ENCODE measurements at regions not wholly inside any gene's neighbourhood (a gene's known extent, or its start where the extent isn't known, plus 50 kb on each side); places are given as distances from the start of the nearest gene placed in this dataset.

DNA sequence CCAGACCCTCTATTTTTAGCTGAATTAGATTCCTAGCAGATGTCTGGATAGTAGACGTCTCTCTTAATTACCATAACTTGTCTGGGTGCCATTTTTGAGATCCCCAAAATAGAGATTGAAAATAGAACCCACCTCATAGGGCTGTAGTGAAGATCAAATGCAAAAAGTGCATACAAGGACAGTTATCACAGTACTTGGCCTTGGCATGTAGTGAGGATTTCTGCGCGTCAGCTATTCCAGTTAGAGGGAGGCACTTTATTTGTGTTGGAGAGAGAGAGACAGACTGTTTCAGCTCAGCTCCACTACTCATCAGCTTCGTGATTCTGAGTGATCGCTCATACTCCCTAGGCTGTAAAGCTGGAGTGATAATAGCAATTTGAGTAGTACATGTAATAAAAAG is 59.6 kb upstream of the CDH13 start:
- DNase-seq (ENCODE audit: low read depth in 3 of 3) = no peak

DNA sequence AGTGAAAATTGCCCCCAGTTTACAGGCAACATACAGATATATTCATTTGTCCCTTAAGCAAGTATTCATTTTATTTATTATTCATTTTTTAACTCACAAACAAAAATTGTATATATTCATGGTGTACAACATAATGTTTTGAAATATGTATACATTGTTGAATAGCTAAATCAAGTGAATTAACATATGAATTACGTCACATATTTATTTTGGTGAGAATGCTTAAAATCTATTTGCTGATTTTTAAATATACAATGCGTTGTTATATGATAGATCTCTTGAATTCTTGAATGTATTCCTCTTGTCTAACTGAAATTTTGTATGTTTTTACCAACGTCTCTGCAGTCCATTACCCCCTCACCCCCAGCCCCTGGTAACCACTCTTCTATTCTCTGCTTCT is 63.4 kb upstream of the CDH13 start:
- no peak for DNase-seq (ENCODE audit: low read depth in 3 of 3)

DNA sequence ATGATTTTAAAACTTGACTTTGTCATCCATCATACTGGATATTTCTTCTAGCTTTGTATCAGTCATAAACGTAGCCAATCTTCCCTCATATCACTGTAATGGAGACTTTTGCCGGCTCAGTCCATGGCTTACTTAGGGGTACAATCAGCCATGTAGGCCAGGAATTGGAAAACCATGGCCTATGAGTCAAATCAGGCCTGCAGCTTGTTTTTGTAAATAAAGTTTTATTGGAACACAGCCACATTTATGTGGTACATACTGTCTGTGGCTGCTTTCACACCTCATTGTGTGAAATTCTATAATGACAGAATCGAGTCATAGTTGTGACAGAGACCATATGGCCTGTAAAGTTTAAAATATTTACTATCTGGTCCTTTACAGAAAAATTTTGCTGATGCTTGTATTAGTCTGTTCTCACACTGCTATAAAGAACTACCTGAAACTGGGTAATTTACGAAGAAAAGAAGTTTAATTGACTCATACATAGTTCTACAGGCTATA is 64.5 kb upstream of the CDH13 start:
- DNase-seq (ENCODE audit: low read depth in 3 of 3) = no peak

DNA sequence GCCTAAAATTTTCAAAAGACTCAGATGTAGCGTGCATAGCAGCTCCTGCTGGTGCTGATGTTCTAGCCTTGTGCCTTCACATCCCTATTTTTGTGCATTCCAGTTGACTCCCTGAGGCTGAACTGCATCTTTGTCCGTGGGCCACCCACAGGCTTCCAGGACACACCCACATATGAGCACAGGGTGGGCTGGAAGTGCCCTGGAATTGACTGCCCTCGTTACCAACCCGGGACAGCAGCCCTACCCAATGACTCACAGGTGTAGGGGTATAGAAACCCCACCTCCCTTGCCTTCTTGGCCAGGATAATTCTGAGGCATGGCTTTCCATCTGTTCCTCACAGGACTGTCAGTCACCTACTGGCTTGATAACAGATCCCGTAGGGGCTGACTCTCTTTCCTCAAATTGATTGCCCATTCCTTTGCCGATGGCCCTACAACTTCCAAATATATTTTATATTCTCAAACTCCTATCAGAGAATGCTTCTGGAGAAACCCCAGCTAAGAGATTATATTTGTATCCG is 65.9 kb upstream of the CDH13 start:
- DNase-seq (ENCODE audit: low read depth in 3 of 3) = no peak

DNA sequence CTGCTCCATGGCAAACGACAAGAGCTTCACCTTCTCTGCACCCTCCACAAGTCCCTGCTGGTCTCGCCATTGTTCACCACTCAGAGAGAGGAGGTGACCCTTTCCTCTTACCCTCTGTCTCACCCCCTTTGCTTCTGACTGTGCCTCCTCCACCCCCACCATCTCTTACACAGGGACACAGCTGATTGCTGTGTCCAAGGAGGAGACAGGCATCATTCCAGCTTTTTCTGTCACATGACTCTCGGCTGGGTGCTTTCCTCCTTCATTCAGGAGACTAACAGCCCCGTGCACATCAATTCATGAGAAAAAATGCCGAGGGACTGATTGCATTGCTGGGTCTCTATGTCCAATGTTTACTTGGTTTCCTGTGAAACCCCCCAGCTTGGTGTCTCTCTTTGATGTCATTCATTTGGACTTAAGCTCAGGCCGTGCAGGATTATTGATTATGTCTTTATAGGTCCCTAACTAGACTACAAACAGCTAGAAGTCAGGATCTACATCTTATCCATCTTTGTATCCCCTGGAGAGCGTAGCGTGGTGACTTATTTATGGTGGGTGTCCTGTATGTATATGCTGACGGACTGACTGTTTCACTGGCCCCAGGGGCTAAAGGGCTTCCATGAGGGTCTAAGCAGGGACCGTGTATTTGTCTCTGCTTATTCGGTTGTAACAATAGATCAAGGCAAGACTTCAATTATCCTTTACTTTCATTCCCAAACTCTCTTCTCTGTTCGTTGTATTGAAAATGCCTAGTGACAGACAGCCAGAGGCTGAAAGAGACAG is 82.2 kb upstream of the CDH13 start:
- no peak for DNase-seq (ENCODE audit: low read depth in 3 of 3)

DNA sequence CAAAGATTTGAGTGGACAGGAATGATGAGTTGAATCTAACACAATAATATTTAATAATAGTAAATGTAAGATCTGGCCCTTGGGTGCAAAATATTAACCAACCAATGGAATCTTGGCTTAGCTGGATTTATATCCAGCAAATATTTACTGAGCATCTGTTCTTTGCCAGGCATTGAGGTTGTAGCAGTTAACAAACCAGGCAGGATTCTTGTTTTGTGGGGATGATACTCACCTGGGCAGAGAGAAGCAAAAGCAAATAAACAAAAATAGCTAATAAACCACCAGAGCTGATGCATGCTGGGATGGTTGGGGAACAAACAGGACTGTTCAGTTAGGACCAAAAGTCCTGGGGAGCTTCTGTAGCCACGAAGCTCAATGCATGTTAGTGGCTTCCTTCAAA is 84.1 kb upstream of the CDH13 start:
- no peak for DNase-seq (ENCODE audit: low read depth in 3 of 3)

DNA sequence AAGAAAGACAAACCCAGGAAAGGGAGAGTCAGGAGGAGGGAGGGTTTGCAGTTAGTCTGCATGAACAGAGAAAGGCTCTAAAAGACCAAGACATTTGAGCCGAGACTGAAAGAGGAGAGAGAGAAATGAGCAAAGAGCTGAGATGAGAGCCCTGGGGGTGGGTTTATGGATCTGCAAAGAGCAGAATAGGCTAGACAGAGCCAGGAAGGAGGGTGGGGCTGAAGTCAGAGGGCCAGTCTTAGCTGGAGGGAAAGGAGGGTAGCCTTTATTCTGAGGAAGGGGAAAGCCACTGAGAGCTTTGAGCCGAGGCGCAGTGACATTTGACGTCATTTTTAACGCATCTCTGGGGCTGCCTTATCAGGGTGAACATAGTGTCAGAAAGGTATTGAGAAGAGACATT is 85.7 kb upstream of the CDH13 start:
- DNase-seq (ENCODE audit: low read depth in 3 of 3) = no peak

DNA sequence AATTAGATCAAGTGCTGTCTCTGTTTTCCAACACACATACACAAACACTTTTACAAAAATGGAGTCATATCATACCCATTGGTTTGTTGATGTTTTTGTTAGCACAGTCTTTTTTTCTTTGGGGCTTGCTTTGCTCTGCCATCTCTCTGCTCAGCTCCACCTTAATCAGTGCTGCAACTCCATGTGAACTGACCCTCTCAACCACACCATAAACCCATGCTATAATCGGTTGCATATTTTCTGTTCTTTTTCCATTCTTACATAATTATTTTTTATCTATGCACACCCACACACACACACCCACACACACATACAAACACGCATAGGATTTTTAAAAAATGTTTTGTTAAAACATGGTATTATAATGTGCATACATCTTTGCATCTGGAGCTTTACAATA is 91.0 kb upstream of the CDH13 start:
- no peak for DNase-seq (ENCODE audit: low read depth in 3 of 3)

DNA sequence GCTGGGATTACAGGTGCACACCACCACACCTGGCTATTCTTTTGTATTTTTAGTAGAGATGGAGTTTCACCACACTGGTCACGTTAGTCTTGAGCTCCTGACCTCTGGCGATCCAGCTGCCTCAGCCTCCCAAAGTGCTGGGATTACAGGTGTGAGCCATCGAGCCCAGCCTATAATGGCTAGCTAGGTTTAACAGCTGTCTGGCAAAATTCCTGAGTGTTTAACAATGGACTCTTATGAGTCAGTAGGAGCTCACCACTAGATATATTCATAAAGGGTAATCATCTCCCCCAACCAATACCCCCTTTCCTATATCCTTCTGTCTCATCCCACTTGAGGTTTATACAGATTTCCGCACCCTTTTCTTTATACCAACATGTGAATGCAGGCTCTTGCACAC is 91.5 kb upstream of the CDH13 start:
- no peak for DNase-seq (ENCODE audit: low read depth in 3 of 3)

DNA sequence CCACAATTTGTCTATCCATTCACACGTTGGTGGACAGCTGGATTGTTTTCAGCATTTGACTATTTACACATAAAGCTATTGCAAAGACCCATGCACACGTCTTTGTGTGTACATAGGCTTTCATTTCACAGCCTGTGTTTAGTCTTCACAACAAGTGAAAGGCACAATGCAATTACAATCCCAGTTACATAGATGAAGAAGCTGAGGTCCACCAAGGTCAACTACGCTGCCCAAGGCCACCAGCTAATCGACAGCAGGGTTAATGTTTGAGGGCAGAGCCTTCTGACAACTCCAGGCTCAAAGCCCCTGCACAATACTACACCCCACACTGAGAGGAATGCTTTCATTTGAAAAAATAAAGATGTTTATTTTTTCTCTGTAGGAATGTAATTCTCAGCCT is 93.6 kb upstream of the CDH13 start:
- no peak for DNase-seq (ENCODE audit: low read depth in 3 of 3)

DNA sequence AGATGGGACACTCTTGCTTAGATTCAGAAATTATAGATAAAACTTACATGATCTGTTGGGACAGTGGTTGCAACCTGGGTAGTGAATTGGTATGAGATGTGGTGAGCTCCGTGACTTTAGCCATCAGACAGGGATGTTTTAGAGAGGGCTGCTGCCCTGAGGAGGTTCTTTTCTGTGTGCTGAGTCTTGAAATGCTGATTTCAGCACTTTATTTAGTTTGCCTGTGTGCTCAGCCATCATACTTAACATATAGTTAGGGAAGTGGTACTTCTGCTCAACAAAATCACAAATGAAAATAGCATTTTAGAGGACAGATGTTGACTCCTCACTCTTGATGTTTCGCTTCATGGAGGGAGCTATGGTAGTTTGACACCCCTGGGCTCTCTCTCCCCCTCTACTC is 95.9 kb upstream of the CDH13 start:
- no peak for DNase-seq (ENCODE audit: low read depth in 3 of 3)

DNA sequence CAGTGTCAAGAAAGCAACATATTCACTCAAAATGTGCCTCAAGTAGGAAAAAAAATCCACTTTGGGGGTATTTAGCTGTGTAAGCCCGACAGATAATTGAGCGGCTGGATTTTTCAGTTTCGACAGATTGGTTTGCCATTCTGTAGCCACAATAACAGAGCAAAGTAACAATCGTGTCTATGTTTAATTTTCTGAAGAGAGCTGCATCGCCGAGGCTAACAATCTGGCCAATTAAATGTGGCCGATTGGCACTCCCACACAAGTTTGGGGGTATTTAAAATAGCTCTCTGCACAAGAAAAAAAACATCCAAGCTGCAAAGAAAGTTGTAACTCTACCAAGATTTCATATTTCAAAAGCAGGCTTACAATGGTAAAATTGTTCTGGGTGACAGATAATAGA is 99.7 kb upstream of the CDH13 start:
- no peak for DNase-seq (ENCODE audit: low read depth in 3 of 3)

DNA sequence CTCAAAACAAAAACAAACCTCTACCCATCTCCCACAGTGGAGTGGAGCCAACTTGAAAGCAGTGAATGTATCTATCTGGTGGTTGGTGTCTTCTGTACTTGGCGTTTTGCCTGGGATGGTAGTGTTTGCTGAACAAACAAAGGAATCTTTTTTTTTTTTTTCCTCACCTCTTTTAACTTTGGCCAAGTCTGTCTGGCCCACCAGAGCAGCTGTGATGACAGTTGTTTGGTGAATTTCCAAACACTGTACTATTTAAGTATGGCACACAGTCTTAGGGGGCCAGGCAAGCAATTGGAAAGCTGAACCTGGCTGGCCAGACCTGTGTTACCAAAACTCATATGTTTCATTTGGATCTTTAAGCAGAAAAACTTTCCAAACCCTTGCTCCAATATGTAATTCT is 101.8 kb upstream of the CDH13 start:
- DNase-seq (ENCODE audit: low read depth in 3 of 3) = no peak

DNA sequence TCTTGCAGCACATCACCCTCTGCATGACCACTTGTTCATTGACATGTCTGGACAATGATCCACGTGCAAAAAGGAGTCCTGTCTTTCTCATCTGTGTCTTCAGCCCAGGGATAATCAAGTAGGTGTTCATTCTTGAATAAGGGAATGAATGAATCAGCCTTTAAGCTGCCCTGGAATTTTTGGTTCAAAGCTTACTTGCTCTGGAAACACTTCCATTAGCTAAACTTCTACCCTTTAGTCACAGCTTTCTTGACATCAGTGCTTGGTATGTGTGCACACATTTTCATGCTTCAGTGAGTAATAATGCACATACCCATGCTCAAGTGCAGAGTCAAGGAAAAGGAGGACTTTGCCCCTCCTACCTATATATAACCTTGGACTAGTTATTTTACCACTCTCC is 103.0 kb upstream of the CDH13 start:
- no peak for DNase-seq (ENCODE audit: low read depth in 3 of 3)

DNA sequence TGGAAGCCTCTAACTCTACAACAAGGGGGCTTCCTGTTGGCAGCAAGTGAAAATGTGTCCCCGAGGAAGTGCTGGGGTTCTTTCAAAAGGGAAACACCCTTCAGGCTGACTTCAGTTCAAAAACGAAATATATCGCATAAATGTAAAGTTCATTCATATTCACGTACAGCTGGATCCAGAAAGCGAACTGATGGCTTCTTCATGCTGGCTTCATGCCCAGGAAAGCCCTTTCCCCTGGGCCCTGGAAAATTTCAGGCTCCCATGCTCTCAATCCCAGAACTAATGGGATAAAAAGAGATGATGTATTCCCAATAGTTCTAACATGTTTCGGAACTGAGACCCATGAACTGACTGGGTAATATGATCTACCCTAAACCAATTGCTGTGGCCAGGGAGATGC is 104.7 kb upstream of the CDH13 start:
- no peak for DNase-seq (ENCODE audit: low read depth in 3 of 3)

DNA sequence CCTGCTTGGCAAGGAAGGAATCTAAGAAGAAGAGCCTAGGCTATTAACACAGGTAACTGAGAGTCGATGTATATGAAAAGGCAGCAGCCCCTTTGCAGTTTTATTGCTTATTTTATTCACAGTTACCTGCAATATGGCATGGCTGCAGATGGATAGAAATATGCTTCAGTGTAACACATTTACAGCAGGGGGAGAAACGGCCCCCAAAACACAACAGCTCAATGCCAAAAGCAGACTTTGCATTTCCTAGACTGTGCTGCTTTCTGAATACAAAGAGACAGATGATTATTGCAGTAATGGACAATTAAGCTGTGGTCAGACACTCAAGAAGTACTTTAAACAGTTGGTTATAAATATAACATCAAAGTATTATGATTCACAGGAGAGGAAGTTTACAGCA is 108.0 kb upstream of the CDH13 start:
- no peak for DNase-seq (ENCODE audit: low read depth in 3 of 3)

DNA sequence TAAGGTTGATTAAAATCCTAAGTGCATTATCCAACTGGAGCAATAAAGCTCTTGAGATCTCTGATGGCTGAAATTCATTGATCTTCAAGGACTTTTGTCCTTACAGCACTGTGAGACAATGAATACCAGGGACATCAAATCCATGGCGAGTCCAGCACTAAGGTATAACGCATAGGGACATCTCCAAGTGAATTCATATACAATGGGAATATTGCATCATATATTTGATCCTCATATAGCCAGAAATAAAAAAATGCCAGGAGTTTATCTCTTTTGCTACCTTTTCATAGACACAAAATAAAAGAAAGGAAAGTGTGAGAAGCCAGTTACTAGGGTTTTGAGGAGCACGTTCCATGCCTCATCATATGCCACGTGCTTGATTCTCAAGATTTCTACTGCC is 112.5 kb upstream of the CDH13 start:
- DNase-seq (ENCODE audit: low read depth in 3 of 3) = no peak

DNA sequence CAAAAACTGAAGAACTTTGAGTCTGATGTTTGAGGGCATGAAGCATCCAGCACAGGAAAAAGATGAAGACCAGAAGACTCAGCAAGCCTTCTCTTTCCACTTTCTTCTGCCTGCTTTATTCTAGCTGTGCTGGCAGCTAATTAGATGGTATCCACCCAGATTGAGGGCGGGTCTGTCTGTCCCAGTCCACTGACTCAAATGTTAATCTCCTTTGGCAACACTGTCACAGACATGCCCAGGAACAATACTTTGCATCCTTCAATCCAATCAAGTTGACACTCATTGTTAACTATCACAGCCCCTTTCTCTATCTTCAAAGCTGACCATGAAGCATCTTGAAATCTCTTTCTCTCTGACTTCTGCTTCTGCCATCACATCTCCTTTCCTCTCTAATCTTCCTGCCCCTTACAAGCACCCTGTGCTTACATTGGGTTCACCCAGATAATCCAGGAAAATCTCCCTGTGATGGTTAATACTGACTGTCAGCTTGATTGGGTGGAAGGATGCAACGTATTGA is 115.9 kb upstream of the CDH13 start:
- no peak for DNase-seq (ENCODE audit: low read depth in 3 of 3)

DNA sequence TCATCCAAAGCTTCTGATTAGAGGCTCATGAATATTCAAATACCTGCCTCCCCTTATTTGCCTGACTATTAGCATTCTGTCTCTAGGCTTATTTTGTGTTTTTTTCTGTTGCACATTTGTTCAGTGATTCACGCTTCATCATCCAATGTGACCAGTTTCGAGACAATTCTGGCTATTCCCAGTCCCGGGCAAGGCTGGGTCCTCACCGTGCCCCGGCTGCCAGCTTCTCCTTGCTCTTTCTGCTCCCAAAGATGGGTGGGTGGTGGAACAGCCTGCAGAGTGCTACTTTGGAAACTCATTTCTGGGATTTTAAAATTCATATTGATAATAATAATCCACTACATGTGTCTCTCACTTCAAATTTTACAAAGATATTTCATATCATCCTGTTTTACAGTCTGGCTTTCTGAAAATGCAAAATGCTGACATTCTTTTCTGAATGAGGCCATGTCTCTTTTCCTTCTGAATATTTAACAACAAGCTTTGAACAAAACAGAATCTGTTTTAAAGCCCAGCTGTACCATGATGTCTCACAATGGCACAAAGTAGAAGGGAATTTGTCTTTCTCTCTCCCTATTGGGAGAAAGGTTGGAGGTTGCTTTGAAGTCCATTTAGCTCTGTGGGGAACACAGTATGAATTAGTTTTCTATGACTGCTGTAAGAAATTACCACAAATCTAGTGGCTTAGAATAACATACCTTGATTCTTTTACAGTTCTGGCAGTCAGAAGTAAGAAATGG is 116.9 kb upstream of the CDH13 start:
- no peak for DNase-seq (ENCODE audit: low read depth in 3 of 3)

DNA sequence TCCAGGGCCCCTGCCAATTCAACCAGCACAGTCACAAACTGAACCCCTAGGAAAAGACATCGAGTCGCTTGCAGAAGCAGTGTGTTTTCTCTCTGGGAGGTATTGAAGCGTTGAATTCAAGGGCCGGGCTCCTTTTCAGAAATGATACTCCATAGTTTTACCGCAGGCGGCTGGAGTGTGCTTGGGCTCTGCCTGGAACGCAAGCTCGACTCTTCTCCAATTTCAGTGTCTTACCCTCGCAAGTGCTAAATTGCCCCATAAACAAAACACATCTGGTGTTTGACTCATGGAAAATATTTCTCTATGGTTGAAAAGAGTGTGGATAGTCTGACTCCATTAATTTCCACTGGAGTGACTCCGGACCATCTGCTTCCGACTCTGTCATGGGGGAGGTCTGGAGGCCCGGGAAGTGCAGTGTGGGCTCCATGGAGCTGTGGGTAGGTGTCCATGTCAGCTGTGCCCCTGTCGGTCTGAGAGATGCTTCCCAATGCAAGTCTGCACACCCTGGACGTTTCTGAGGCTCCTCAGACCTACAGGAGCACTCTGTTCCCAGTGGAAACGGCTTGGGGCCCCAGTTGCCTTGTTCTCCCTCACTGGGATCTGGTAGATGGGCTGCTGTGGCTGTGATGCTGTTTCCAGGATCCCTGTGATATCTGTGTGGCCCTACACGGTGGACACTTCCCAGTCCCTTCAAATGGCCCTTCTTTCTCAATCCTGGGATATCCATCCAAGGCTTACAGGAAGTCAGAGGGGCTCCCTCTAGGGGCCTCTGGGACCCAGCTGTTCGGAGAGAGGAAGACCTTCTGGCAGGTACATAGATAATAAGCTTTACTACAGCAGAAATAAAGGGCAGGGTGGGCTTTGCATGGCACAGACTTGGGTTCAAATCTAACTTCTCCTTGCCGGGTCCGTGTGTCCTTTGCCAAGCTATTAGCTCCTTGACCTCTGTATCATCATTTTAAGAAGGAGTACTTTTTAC is 119.8 kb upstream of the CDH13 start:
- no peak for DNase-seq (ENCODE audit: low read depth in 3 of 3)

DNA sequence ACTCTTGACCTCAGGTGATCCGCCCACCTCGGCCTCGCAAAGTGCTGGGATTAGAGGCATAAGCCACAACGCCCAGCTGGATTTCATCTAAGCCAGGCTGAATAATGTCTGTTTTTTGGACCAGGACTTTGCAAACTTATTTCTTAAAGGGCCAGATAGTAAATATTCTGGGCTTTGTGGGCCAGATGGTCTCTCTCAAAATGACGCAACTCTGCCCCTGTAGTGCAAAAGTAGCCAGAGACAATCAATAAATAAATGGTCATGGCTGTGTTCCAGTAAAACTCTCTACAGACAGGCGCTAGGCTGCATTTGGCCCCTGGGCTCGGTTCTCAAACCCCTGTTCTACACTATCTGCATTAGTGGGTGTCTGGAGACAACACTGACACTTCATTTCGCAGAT is 121.9 kb upstream of the CDH13 start:
- no peak for DNase-seq (ENCODE audit: low read depth in 3 of 3)

DNA sequence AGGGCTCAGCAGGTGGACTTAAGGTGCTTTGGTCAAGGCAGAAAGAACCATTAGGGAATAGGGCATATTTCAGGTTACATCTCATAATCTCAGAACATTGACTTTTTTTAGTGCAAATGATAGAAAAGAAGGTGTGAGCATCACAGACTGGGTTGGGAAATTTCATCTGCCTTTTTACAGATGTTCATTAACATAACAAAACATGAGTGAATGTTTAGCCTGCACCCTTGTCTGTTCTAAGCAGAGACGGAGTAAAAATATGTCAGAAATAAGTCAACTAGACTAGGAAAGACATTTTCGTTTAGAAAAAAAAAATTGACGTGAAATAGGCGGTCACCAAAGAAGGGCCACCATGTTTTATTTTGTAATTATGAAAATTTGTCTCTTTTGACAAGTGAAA is 127.5 kb upstream of the CDH13 start:
- DNase-seq (ENCODE audit: low read depth in 3 of 3) = no peak
